ENCODE measurements at regions not wholly inside any gene's neighbourhood (a gene's known extent, or its start where the extent isn't known, plus 50 kb on each side); places are given as distances from the start of the nearest gene placed in this dataset.

GRCh38 chr16:5820472-5820871, 722.9 kb upstream of the EEF2KMT start:
- TF ChIP-seq CTCF (IDR thresholded peaks at IDR 0.05) (no peak), POLR2A (IDR thresholded peaks at IDR 0.05) (no peak)
